Calu3 (cell line): ENCODE measurements at regions not wholly inside any gene's neighbourhood (a gene's known extent, or its start where the extent isn't known, plus 50 kb on each side); places are given as distances from the start of the nearest gene placed in this dataset.

Experiments used
- BruUV-seq: library from RNA; stranded (reverse); fragments of 400-500 nt; replicated peaks from 2 replicates; lab custom pipeline; 2021; lab: Mats Ljungman, UMichigan
- CTCF ChIA-PET: fragments of 300-600 bp; sonication (Branson Sonifier 250); formaldehyde crosslinking; loops from one replicate; lab custom pipeline; 2022; ENCODE audit warnings: antibody characterized with exemption; lab: Charles Lee
- DNase-seq: peaks from one replicate; pipeline ENCODE4 v3.0.0; 2022
- H3K27ac Mint-ChIP-seq: one replicate; pipeline ENCODE4 v1.8.0; 2022; ENCODE audit warnings: mixed read lengths; ENCODE audit not compliant: unreplicated experiment
- H3K27me3 Mint-ChIP-seq: one replicate; pipeline ENCODE4 v1.8.0; 2022; ENCODE audit warnings: mixed read lengths; ENCODE audit not compliant: unreplicated experiment
- H3K36me3 Mint-ChIP-seq: one replicate; pipeline ENCODE4 v1.8.0; 2022; ENCODE audit warnings: mild to moderate bottlenecking, moderate library complexity, mixed read lengths; ENCODE audit not compliant: insufficient read depth, unreplicated experiment
- H3K4me1 Mint-ChIP-seq: one replicate; pipeline ENCODE4 v1.8.0; 2022; ENCODE audit warnings: mild to moderate bottlenecking, low read depth, mixed read lengths; ENCODE audit not compliant: unreplicated experiment
- H3K4me3 Mint-ChIP-seq: one replicate; pipeline ENCODE4 v1.8.0; 2022; ENCODE audit warnings: mild to moderate bottlenecking, low read depth, moderate library complexity, mixed read lengths; ENCODE audit not compliant: unreplicated experiment
- H3K9me3 Mint-ChIP-seq: one replicate; pipeline ENCODE4 v1.8.0; 2022; ENCODE audit warnings: low read depth, mixed read lengths; ENCODE audit not compliant: unreplicated experiment
- intact Hi-C: fragments of 100-400 bp; cut with micrococcal nuclease; formaldehyde crosslinking; loops from one replicate; pipeline ENCODE4 v1.10.0; 2022; ENCODE audit not compliant: unreplicated experiment
- TF ChIP-seq, protein P1 (sequence below): fragments of 200-600 bp; IDR thresholded peaks from one replicate; pipeline ENCODE4 v1.8.0; 2022; ENCODE audit warnings: antibody characterized with exemption; ENCODE audit not compliant: unreplicated experiment

- no peak for DNase-seq
- intact Hi-C loops, result no loop called here
- Mint-ChIP-seq H3K27me3 (no peaks in the 10 kb centered on the region), H3K27ac (no peak overlapping the region), H3K4me1 (no peaks in the 10 kb centered on the region), H3K36me3 (no peaks in the 10 kb centered on the region), H3K9me3 (no peaks in the 10 kb centered on the region), H3K4me3 (no peak overlapping the region)
- BruUV-seq, result no TSS peak
- TF ChIP-seq, protein P1, sequence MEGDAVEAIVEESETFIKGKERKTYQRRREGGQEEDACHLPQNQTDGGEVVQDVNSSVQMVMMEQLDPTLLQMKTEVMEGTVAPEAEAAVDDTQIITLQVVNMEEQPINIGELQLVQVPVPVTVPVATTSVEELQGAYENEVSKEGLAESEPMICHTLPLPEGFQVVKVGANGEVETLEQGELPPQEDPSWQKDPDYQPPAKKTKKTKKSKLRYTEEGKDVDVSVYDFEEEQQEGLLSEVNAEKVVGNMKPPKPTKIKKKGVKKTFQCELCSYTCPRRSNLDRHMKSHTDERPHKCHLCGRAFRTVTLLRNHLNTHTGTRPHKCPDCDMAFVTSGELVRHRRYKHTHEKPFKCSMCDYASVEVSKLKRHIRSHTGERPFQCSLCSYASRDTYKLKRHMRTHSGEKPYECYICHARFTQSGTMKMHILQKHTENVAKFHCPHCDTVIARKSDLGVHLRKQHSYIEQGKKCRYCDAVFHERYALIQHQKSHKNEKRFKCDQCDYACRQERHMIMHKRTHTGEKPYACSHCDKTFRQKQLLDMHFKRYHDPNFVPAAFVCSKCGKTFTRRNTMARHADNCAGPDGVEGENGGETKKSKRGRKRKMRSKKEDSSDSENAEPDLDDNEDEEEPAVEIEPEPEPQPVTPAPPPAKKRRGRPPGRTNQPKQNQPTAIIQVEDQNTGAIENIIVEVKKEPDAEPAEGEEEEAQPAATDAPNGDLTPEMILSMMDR, result no peak
- CTCF ChIA-PET, result no interaction called here
These were observed 860.1 kb upstream of the INTU start for GRCh38 chr4:126772662-126773061.

- Mint-ChIP-seq H3K27ac (no peak overlapping the region), H3K9me3 (no peaks in the 10 kb centered on the region), H3K4me3 (no peak overlapping the region), H3K27me3 (no peaks in the 10 kb centered on the region), H3K4me1 (no peaks in the 10 kb centered on the region), H3K36me3 (no peaks in the 10 kb centered on the region)
- CTCF ChIA-PET, result no interaction called here
- TF ChIP-seq, protein P1, result no peak
- intact Hi-C loops, result no loop called here
- BruUV-seq, result no TSS peak
- DNase-seq, result no peak
These were observed 857.2 kb upstream of the INTU start for GRCh38 chr4:126775485-126776106.

GRCh38 chr4:126776361-126776760 lies 856.4 kb upstream of the INTU start:
- Mint-ChIP-seq H3K27me3 (no peaks in the 10 kb centered on the region), H3K4me3 (no peak overlapping the region), H3K4me1 (no peaks in the 10 kb centered on the region), H3K27ac (no peak overlapping the region), H3K9me3 (no peaks in the 10 kb centered on the region), H3K36me3 (no peaks in the 10 kb centered on the region)
- TF ChIP-seq, protein P1, result no peak
- intact Hi-C loops, result no loop called here
- CTCF ChIA-PET, result no interaction called here
- DNase-seq, result no peak
- no TSS peak for BruUV-seq

- CTCF ChIA-PET, result no interaction called here
- H3K27ac Mint-ChIP-seq, result no peak overlapping the region
- no peak for DNase-seq
- no peaks in the 10 kb centered on the region for H3K36me3 Mint-ChIP-seq
- intact Hi-C loops, result no loop called here
- no peaks in the 10 kb centered on the region for H3K27me3 Mint-ChIP-seq
- H3K4me1 Mint-ChIP-seq, result no peaks in the 10 kb centered on the region
- BruUV-seq, result no TSS peak
- TF ChIP-seq, protein P1, result no peak
- no peak overlapping the region for H3K4me3 Mint-ChIP-seq
- no peaks in the 10 kb centered on the region for H3K9me3 Mint-ChIP-seq
These were observed 855.1 kb upstream of the INTU start for GRCh38 chr4:126777649-126778048.
